BE2C (cell line): ENCODE measurements at regions not wholly inside any gene's neighbourhood (a gene's known extent, or its start where the extent isn't known, plus 50 kb on each side); places are given as distances from the start of the nearest gene placed in this dataset.
A peak's percentile ranks its signal among the peaks of the same experiment; 100 is the strongest.

Source experiments
- DNase-seq: peaks from one replicate; pipeline ENCODE4 v3.0.0-alpha.2; 2020
- H3K27me3 ChIP-seq: fragments of 250-450 bp; sonication (Bioruptor Pico); 2 replicates; pipeline ENCODE4 v1.5.1; 2020; ENCODE audit warnings: mild to moderate bottlenecking
- H3K36me3 ChIP-seq: fragments of 250-450 bp; sonication (Bioruptor Pico); 2 replicates; pipeline ENCODE4 v1.5.1; 2020; ENCODE audit warnings: mild to moderate bottlenecking
- H3K4me1 ChIP-seq: fragments of 250-450 bp; sonication (Bioruptor Pico); 2 replicates; pipeline ENCODE4 v1.5.1; 2020
- H3K4me3 ChIP-seq: 2 replicates; pipeline ENCODE4 v1.5.1; 2011; ENCODE audit warnings: low read depth, low read length
- H3K9me3 ChIP-seq: fragments of 250-450 bp; sonication (Bioruptor Pico); 2 replicates; pipeline ENCODE4 v1.5.1; 2020
- CTCF ChIP-seq: IDR thresholded peaks from 2 replicates; pipeline ENCODE4 v1.5.1; 2012; ENCODE audit warnings: mild to moderate bottlenecking, low read depth, low read length

GRCh38 chr5:91478096-91478495 is 95.0 kb upstream of the ARRDC3 start:
- no peak for TF ChIP-seq CTCF
- no peaks in the 10 kb centered on the region for H3K9me3 ChIP-seq
- no peaks in the 10 kb centered on the region for H3K27me3 ChIP-seq
- H3K4me1 ChIP-seq: no peaks in the 10 kb centered on the region
- H3K4me3 ChIP-seq: no peak overlapping the region
- DNase-seq: no peak
- no peaks in the 10 kb centered on the region for H3K36me3 ChIP-seq

GRCh38 chr5:91477408-91477807 is 94.3 kb upstream of the ARRDC3 start:
- H3K4me1 ChIP-seq: no peaks in the 10 kb centered on the region
- H3K4me3 ChIP-seq: no peak overlapping the region
- H3K27me3 ChIP-seq: no peaks in the 10 kb centered on the region
- no peak for TF ChIP-seq CTCF
- H3K9me3 ChIP-seq: no peaks in the 10 kb centered on the region
- DNase-seq: no peak
- no peaks in the 10 kb centered on the region for H3K36me3 ChIP-seq

GRCh38 chr5:91474201-91474600 is 91.1 kb upstream of the ARRDC3 start:
- H3K36me3 ChIP-seq: no peaks in the 10 kb centered on the region

GRCh38 chr5:91472631-91473030 is 89.5 kb upstream of the ARRDC3 start:
- Histone ChIP-seq H3K4me1 (peaks cover 12% of the 10 kb centered on the region), H3K4me3 (no peak overlapping the region)
- TF ChIP-seq CTCF: no peak

More at GRCh38 chr5:91474201-91474600, 91.1 kb upstream of the ARRDC3 start:
- peaks cover 8% of the 10 kb centered on the region for H3K4me1 ChIP-seq
- no peak for TF ChIP-seq CTCF
- no peak overlapping the region for H3K4me3 ChIP-seq
- no peak for DNase-seq
- H3K9me3 ChIP-seq: no peaks in the 10 kb centered on the region
- H3K27me3 ChIP-seq: no peaks in the 10 kb centered on the region

GRCh38 chr5:91469517-91470165 is 86.5 kb upstream of the ARRDC3 start:
- Histone ChIP-seq H3K4me1 (peaks cover 12% of the 10 kb centered on the region), H3K27me3 (no peaks in the 10 kb centered on the region), H3K9me3 (no peaks in the 10 kb centered on the region), H3K4me3 (peak overlapping the region; percentile 60), H3K36me3 (no peaks in the 10 kb centered on the region)
- peak; percentile 42 for DNase-seq
- TF ChIP-seq CTCF: no peak

More at GRCh38 chr5:91472631-91473030, 89.5 kb upstream of the ARRDC3 start:
- no peak for DNase-seq
- H3K36me3 ChIP-seq: no peaks in the 10 kb centered on the region
- H3K27me3 ChIP-seq: no peaks in the 10 kb centered on the region
- no peaks in the 10 kb centered on the region for H3K9me3 ChIP-seq

- no peaks in the 10 kb centered on the region for H3K27me3 ChIP-seq
- DNase-seq: peak; percentile 21
- H3K36me3 ChIP-seq: no peaks in the 10 kb centered on the region
- TF ChIP-seq CTCF: no peak
- peaks cover 12% of the 10 kb centered on the region for H3K4me1 ChIP-seq
- peak overlapping the region; percentile 60 for H3K4me3 ChIP-seq
- no peaks in the 10 kb centered on the region for H3K9me3 ChIP-seq
These were observed 85.7 kb upstream of the ARRDC3 start for GRCh38 chr5:91468651-91469422.
